IMR-90 (cell line): ENCODE measurements at regions not wholly inside any gene's neighbourhood (a gene's known extent, or its start where the extent isn't known, plus 50 kb on each side); places are given as distances from the start of the nearest gene placed in this dataset.
"Not testable (repeated sequence)": the region's sequence is repeated elsewhere in the genome, so short reads cannot be mapped to it uniquely, and the experiment has no call there.

ENCODE experiments used
- ATAC-seq: fragments of 200-7000 bp; cut with Tn5 transposase; 2 replicates; pipeline ENCODE4 v1.9.1; 2020; ENCODE audit warnings: low read depth, mild to moderate bottlenecking, moderate library complexity
- BruUV-seq: library from RNA; stranded (reverse); fragments of 400-500 nt; replicated peaks from 2 replicates; lab custom pipeline; 2021; lab: Mats Ljungman, UMichigan
- CTCF ChIA-PET: fragments of 300-600 bp; formaldehyde crosslinking; extraction: SDS; loops from one replicate; lab custom pipeline; 2021; ENCODE audit warnings: antibody characterized with exemption; lab: Yijun Ruan, JAX
- POLR2A ChIA-PET: fragments of 300-600 bp; sonication (Branson Sonifier 250); formaldehyde crosslinking; loops from one replicate; lab custom pipeline; 2022; ENCODE audit warnings: antibody characterized with exemption; ENCODE audit not compliant: unreplicated experiment; lab: Charles Lee
- DNase-seq: peaks from one replicate; pipeline ENCODE4 v3.0.0; 2013
- H2AFZ ChIP-seq: replicated peaks from 2 replicates; pipeline ENCODE3; 2013; ENCODE audit warnings: low read length, mild to moderate bottlenecking; ENCODE audit not compliant: poor library complexity
- H2AK5ac ChIP-seq: 2 replicates; pipeline ENCODE4 v1.6.1; 2013; ENCODE audit warnings: low read depth, low read length, inconsistent platforms
- H2AK9ac ChIP-seq: replicated peaks from 2 replicates; pipeline ENCODE3; 2013; ENCODE audit warnings: mild to moderate bottlenecking, low read depth, low read length, moderate library complexity; ENCODE audit not compliant: poor library complexity
- H2BK120ac ChIP-seq: 2 replicates; pipeline ENCODE4 v1.6.1; 2013; ENCODE audit warnings: low read depth, low read length, inconsistent platforms
- H2BK15ac ChIP-seq: 3 replicates; pipeline ENCODE4 v1.6.1; 2013; ENCODE audit warnings: low read depth, low read length, inconsistent platforms
- H2BK20ac ChIP-seq: 2 replicates; pipeline ENCODE4 v1.6.1; 2013; ENCODE audit warnings: low read depth, mild to moderate bottlenecking, inconsistent platforms, low read length, moderate library complexity
- H2BK5ac ChIP-seq: 2 replicates; pipeline ENCODE4 v1.6.1; 2013; ENCODE audit warnings: mild to moderate bottlenecking, low read depth, low read length, inconsistent platforms; ENCODE audit not compliant: poor library complexity, severe bottlenecking
- H3K14ac ChIP-seq: replicated peaks from 2 replicates; pipeline ENCODE4 v1.6.1; 2013; ENCODE audit warnings: low read depth, low read length, inconsistent platforms
- H3K18ac ChIP-seq: 2 replicates; pipeline ENCODE4 v1.6.1; 2013; ENCODE audit warnings: low read depth, low read length, control low read depth
- H3K23ac ChIP-seq: 2 replicates; pipeline ENCODE4 v1.6.1; 2013; ENCODE audit warnings: low read depth, low read length, inconsistent platforms
- H3K27ac ChIP-seq: 2 replicates; pipeline ENCODE4 v1.5.1; 2013; ENCODE audit warnings: mild to moderate bottlenecking, control low read depth, low read length; ENCODE audit not compliant: insufficient read depth
- H3K27me3 ChIP-seq: 2 replicates; pipeline ENCODE4 v1.6.1; 2013; ENCODE audit warnings: low read length; ENCODE audit not compliant: control insufficient read depth, insufficient read depth
- H3K36me3 ChIP-seq: 2 replicates; pipeline ENCODE4 v1.6.1; 2013; ENCODE audit warnings: low read length, mixed read lengths; ENCODE audit not compliant: control insufficient read depth, insufficient read depth
- H3K4ac ChIP-seq: 2 replicates; pipeline ENCODE4 v1.6.1; 2013; ENCODE audit warnings: low read depth, low read length, inconsistent platforms
- H3K4me1 ChIP-seq: 2 replicates; pipeline ENCODE4 v1.6.1; 2013; ENCODE audit warnings: low read length, mixed read lengths; ENCODE audit not compliant: control insufficient read depth, insufficient read depth
- H3K4me2 ChIP-seq: 2 replicates; pipeline ENCODE4 v1.6.1; 2013; ENCODE audit warnings: low read depth, mild to moderate bottlenecking, control low read depth, low read length, moderate library complexity
- H3K4me3 ChIP-seq: 2 replicates; pipeline ENCODE4 v1.5.1; 2013; ENCODE audit warnings: low read depth, mild to moderate bottlenecking, control low read depth, low read length, moderate library complexity; ENCODE audit not compliant: insufficient read depth
- H3K56ac ChIP-seq: 2 replicates; pipeline ENCODE4 v1.6.1; 2013; ENCODE audit warnings: low read length, inconsistent platforms; ENCODE audit not compliant: insufficient read depth; ENCODE audit errors: extremely low read depth
- H3K79me1 ChIP-seq, 2 experiments: 2 replicates each; pipeline ENCODE4 v1.6.1; 2013; ENCODE audit warnings: low read length in 2 of 2, inconsistent platforms in 1 of 2, low read depth in 1 of 2
- H3K9ac ChIP-seq: 2 replicates; pipeline ENCODE4 v1.6.1; 2013; ENCODE audit warnings: low read depth, low read length, control low read depth
- H3K9me1 ChIP-seq: 2 replicates; pipeline ENCODE4 v1.6.1; 2013; ENCODE audit warnings: low read length, inconsistent platforms; ENCODE audit not compliant: insufficient read depth
- H3K9me3 ChIP-seq: 2 replicates; pipeline ENCODE4 v1.6.1; 2013; ENCODE audit warnings: low read length; ENCODE audit not compliant: control insufficient read depth, insufficient read depth
- H4K20me1 ChIP-seq: 2 replicates; pipeline ENCODE4 v1.6.1; 2013; ENCODE audit warnings: low read length, inconsistent platforms; ENCODE audit not compliant: insufficient read depth
- H4K5ac ChIP-seq: 2 replicates; pipeline ENCODE4 v1.6.1; 2013; ENCODE audit warnings: mild to moderate bottlenecking, low read depth, low read length, control low read depth
- H4K8ac ChIP-seq, 2 experiments: 2 replicates each; pipeline ENCODE4 v1.6.1; 2013; ENCODE audit warnings: low read depth in 2 of 2, low read length in 2 of 2, control low read depth in 1 of 2, inconsistent platforms in 1 of 2
- H4K91ac ChIP-seq: 2 replicates; pipeline ENCODE4 v1.6.1; 2013; ENCODE audit warnings: low read depth, low read length, inconsistent platforms; ENCODE audit not compliant: insufficient read depth
- WGBS, 2 experiments: methylation state at CpG; one replicate each; pipeline versions ENCODE4 v1.1.5 to v1.1.7; 2013; ENCODE audit warnings: missing lambda C conversion rate in 2 of 2; ENCODE audit not compliant: insufficient read length in 1 of 2; ENCODE audit errors: extremely low coverage in 2 of 2; 5-methylcytosine and 5-hydroxymethylcytosine counted together
- dilution Hi-C: fragments of 300-500 bp; cut with HindIII; formaldehyde crosslinking; loops from one replicate; pipeline ENCODE4 v1.14.3; 2018; ENCODE audit warnings: low sequenced_read_pairs; ENCODE audit not compliant: unreplicated experiment
- in situ Hi-C: fragments of 300-500 bp; cut with MboI; formaldehyde crosslinking; loops from 3 replicates; pipeline ENCODE4 v1.14.3; 2019; ENCODE audit warnings: low sequenced_read_pairs, inconsistent platforms, mixed read lengths
- intact Hi-C: fragments of 100-400 bp; cut with micrococcal nuclease; formaldehyde crosslinking; loops from 2 replicates; pipeline ENCODE4 v1.10.0; 2022

- BruUV-seq, H3K9me1 ChIP-seq: not testable (repeated sequence)
These were observed 112.1 kb upstream of the GOT2 start for GRCh38 chr16:58846226-58846625.

More at GRCh38 chr16:58846226-58846625, 112.1 kb upstream of the GOT2 start:
- ATAC-seq, H3K27ac ChIP-seq, H3K4me3 ChIP-seq, H4K8ac ChIP-seq, H3K79me1 ChIP-seq, H4K20me1 ChIP-seq, dilution Hi-C loops, H3K23ac ChIP-seq, H3K9me3 ChIP-seq, H3K36me3 ChIP-seq, H2BK5ac ChIP-seq, DNase-seq, H3K4me2 ChIP-seq, in situ Hi-C loops, H3K27me3 ChIP-seq, POLR2A ChIA-PET, H3K18ac ChIP-seq, CTCF ChIA-PET, H4K91ac ChIP-seq, H2BK120ac ChIP-seq, H3K4ac ChIP-seq, H3K14ac ChIP-seq, H2BK15ac ChIP-seq, H2AFZ ChIP-seq, H3K4me1 ChIP-seq, H4K5ac ChIP-seq, H3K9ac ChIP-seq, H2AK5ac ChIP-seq, H2BK20ac ChIP-seq, H2AK9ac ChIP-seq, H3K56ac ChIP-seq: not testable (repeated sequence)
- 100% methylated on average over 4 of the region's 29 CpGs; no CpG with 5 or more reads in 1 of the 2 experiments for WGBS, 2 experiments
- intact Hi-C loops: loop anchor here (10.0 kb wide), 1 partner anchor 1359 kb away; no protein-coding TSS in a partner anchor
